ENCODE measurements at regions not wholly inside any gene's neighbourhood (a gene's known extent, or its start where the extent isn't known, plus 50 kb on each side); places are given as distances from the start of the nearest gene placed in this dataset.

DNA sequence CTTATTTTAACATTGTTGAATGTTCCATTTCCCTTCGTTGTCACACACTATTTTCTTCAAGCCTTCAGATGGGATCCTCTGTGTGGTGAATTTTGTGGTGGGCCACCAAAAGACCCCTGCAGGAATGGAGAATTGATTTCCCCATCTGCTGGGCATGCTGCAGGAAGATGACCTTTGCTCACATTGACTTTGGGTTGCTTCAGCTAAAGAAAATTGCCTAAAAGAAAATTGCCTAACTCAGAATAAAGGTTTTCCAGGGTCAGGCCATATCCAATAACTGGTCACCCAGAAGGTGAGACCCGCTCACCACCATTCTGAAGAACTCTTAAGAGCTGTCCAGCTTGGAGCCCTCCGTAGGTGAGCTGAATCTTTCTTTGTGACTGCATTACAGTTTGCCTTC is 192.5 kb downstream of the CDH7 start:
- Histone ChIP-seq H3K36me3 (ENCODE audit: control insufficient read depth, insufficient read depth, low read length) (no peaks in the 10 kb centered on the region), H3K4me1 (ENCODE audit: control insufficient read depth, insufficient read depth, low read length) (no peaks in the 10 kb centered on the region), H3K9me3 (ENCODE audit: control insufficient read depth, low read length) (no peaks in the 10 kb centered on the region), H3K4me3 (ENCODE audit: insufficient read depth, low read depth, low read length) (no peak overlapping the region), H3K27ac (ENCODE audit: insufficient read depth, low read depth, low read length, poor library complexity, severe bottlenecking) (no peak overlapping the region), H3K27me3 (ENCODE audit: control insufficient read depth, insufficient read depth, low read length, poor library complexity, severe bottlenecking) (no peaks in the 10 kb centered on the region)
- WGBS, 2 experiments = 90 to 93% methylated on average over 2 to 3 of the region's 3 CpGs

DNA sequence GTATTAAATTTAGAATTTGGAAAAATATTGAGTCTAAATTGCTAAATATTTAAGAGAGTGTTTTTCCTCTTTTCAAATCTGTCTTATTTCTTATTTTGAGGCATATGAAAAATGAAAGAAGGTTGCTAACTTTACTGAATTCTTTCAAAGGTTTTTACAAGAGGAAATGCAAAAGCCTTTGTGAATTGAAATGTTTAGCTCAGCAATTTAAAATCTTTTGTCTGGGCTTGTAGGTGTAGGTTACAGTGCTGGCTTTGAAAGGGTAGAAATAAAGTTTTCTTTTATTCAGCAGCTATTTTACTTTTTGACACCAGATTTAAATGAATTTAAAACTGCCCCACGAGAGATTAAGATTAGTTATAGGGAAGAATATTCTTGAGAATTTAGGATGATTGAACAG is 192.0 kb downstream of the CDH7 start:
- no peak overlapping the region for H3K4me3 ChIP-seq (ENCODE audit: insufficient read depth, low read depth, low read length)
- H3K27me3 ChIP-seq (ENCODE audit: control insufficient read depth, insufficient read depth, low read length, poor library complexity, severe bottlenecking) = no peaks in the 10 kb centered on the region
- H3K27ac ChIP-seq (ENCODE audit: insufficient read depth, low read depth, low read length, poor library complexity, severe bottlenecking) = no peak overlapping the region
- H3K4me1 ChIP-seq (ENCODE audit: control insufficient read depth, insufficient read depth, low read length) = no peaks in the 10 kb centered on the region
- no peaks in the 10 kb centered on the region for H3K9me3 ChIP-seq (ENCODE audit: control insufficient read depth, low read length)
- no peaks in the 10 kb centered on the region for H3K36me3 ChIP-seq (ENCODE audit: control insufficient read depth, insufficient read depth, low read length)
- WGBS, 2 experiments = no CpG with 5 or more reads among the region's 1 CpG

DNA sequence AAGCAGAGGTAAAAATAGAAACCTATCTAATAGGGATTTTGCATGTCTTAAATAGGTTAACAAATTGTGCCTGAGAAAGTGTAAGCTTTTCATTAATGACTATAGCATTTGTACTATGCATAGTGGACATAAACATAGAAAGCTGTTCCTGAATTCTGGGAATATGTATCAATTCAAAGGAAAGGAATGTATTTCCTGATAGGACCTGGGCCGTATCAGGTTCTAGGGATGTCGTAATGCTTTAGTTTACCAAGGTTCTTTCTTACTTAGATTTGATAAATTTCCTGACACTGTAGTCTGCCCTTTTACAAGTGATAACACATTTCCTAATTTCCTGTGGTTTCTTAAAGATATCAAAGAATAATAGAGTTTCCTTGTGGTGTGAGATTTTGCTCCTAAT is 191.3 kb downstream of the CDH7 start:
- no peaks in the 10 kb centered on the region for H3K27me3 ChIP-seq (ENCODE audit: control insufficient read depth, insufficient read depth, low read length, poor library complexity, severe bottlenecking)
- no peaks in the 10 kb centered on the region for H3K36me3 ChIP-seq (ENCODE audit: control insufficient read depth, insufficient read depth, low read length)
- H3K9me3 ChIP-seq (ENCODE audit: control insufficient read depth, low read length) = no peaks in the 10 kb centered on the region
- H3K4me1 ChIP-seq (ENCODE audit: control insufficient read depth, insufficient read depth, low read length) = no peaks in the 10 kb centered on the region
- WGBS, 2 experiments = 94 to 98% methylated on average over 2 of the region's 2 CpGs
- no peak overlapping the region for H3K4me3 ChIP-seq (ENCODE audit: insufficient read depth, low read depth, low read length)
- H3K27ac ChIP-seq (ENCODE audit: insufficient read depth, low read depth, low read length, poor library complexity, severe bottlenecking) = no peak overlapping the region

DNA sequence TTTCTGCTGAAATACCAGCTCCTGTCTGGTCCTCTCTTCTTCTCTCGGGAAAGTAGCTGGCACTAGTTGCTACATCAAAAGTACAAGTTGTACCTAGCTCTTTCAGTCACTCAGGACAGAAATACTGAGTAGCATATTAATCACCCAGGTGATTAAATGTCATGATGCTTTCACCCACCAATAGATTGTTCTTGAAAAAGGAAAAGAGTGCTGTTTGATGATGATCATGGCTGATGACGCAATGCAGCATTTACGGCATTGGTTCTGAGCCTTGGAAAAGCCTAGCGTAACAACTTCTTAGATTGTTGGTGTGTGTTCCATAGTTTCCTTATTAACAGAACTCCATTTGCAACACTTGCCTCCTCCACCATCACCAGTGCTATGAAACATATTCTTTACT is 190.7 kb downstream of the CDH7 start:
- WGBS, 2 experiments = 90 to 95% methylated on average over 4 of the region's 4 CpGs
- H3K27ac ChIP-seq (ENCODE audit: insufficient read depth, low read depth, low read length, poor library complexity, severe bottlenecking) = no peak overlapping the region
- H3K4me3 ChIP-seq (ENCODE audit: insufficient read depth, low read depth, low read length) = no peak overlapping the region
- H3K36me3 ChIP-seq (ENCODE audit: control insufficient read depth, insufficient read depth, low read length) = no peaks in the 10 kb centered on the region
- H3K4me1 ChIP-seq (ENCODE audit: control insufficient read depth, insufficient read depth, low read length) = no peaks in the 10 kb centered on the region
- H3K9me3 ChIP-seq (ENCODE audit: control insufficient read depth, low read length) = no peaks in the 10 kb centered on the region
- no peaks in the 10 kb centered on the region for H3K27me3 ChIP-seq (ENCODE audit: control insufficient read depth, insufficient read depth, low read length, poor library complexity, severe bottlenecking)

Measured in ectodermal cell (in vitro differentiated cells).